SK-MEL-5 (cell line): ENCODE measurements at regions not wholly inside any gene's neighbourhood (a gene's known extent, or its start where the extent isn't known, plus 50 kb on each side); places are given as distances from the start of the nearest gene placed in this dataset.
A peak's percentile ranks its signal among the peaks of the same experiment; 100 is the strongest.

ENCODE experiments used
- DNase-seq: peaks from one replicate; pipeline ENCODE4 v3.0.0-alpha.2; 2016; ENCODE audit warnings: low read depth, low spot score
- in situ Hi-C: cut with HindIII; loops from 2 replicates; pipeline ENCODE4 v1.10.0; 2016; ENCODE audit warnings: low sequenced_read_pairs, high pct_unique_total_duplicates, low pct_unique_long_range_greater_than_20kb

DNA sequence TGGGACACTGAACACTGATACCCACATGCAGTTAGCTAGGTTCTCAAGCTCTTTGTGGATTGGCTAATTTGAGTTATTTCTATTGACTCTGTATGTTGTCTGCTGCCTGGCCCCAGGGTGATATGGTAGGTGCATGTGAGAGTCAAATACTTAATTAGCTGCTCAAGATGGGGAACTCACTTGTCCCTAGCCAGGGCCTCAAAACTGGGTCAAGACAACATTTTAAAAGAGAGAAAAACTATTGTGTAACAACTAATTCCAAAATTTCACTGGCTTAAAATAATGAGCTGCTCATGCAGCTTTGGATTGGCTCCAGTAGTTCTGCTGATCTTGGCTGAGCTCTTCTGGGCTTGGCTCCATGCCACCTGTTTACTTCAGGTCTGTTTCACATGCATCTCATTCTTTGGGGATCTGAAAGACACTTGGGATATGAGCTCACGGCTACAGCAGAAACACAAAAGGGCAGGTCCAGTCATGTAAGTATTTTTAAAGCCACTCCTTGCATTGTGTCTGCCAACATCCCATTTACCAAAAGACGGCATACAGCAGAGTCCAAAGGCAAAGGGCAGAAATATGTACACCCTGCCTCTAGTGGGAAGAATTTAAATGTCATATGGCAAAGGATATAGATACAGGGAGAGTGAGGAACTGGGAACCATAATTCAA, 716.8 kb downstream of the SUCLG1 start:
- in situ Hi-C loops, result no loop called here
- DNase-seq, result no peak

DNA sequence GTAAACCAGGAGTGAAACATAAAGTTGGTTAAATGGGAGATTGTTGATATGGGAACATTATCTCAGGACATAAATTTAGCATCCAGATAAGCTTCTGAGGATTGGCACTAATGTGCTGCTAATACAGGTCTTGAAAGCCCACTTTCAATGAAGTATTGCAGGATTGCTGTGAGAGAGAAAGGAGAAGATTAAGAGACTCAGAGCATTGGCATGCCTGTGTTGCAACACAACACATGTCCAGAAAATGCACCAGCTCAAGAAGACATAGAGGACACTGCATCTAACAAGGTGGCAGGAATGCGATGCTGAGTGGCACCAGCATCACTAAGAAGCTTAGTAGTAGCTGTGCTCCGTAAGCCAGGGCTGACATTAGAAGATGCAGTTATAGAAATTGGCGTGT, 728.9 kb downstream of the SUCLG1 start:
- in situ Hi-C loops, result no loop called here

DNA sequence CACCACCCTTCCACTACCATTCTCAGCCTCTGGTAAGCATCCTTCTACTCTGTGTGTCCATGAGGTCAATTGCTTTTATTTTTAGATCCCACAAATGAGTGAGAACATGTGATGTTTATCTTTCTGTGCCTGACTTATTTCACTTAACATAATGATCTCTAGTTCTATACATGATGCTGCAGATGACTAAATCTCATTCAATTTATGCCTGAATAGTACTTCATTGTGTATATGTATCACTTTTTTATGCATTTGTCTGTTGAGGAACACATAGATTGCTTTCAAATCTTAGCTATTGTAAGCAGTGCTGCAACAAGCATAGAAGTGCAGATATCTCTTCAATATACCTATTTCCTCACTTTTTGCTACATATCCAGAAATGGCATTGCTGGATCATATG, 733.3 kb downstream of the SUCLG1 start:
- in situ Hi-C loops, result no loop called here
- DNase-seq, result peak; percentile 38

More for the DNA sequence above, 728.9 kb downstream of the SUCLG1 start:
- DNase-seq, result no peak

GRCh38 chr2:83705146-83705545, 753.9 kb downstream of the SUCLG1 start:
- DNase-seq, result no peak
- in situ Hi-C loops, result no loop called here

DNA sequence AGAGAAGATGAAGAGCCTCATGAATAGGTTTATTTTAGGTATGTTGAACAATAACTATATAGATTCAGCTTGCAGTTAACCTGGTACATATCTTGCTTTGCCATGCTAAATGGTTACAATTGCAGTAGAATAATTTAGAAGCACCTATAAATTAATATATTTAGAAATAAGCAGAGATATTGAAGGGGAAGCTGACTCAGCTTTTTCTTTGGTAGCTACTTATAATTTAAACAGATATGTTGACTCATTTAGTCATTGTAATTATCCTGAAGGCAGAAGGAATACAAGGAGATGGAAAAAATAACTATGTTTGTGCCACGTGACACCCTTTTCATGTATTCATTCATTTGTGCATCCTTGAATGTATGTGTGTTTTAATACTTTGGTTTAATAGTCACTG, 755.5 kb downstream of the SUCLG1 start:
- no peak for DNase-seq
- in situ Hi-C loops, result no loop called here

- in situ Hi-C loops, result no loop called here
- DNase-seq, result peak; percentile 90
Measured at GRCh38 chr2:83696838-83697237, 762.2 kb downstream of the SUCLG1 start.

GRCh38 chr2:83695530-83695929, 763.5 kb downstream of the SUCLG1 start:
- in situ Hi-C loops, result no loop called here
- no peak for DNase-seq

DNA sequence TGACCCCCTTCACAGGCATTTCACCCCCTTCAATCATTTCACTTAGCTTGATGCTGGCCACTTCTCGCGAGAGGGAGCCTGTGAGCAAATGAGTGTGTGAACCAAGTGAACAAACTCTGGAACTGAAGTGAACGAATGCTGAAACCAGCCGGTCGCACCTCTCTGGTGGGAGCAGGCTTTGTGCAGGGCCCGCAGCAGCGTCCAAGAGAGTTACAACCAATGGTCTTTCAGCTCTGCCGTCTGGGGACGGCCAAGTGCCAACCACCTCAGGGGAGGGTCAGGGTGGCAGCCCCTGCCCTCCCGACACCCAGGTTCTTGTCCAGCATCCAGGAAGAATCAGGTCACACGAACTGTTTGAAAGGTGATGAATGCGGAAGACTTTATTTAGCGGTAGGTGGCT, 764.0 kb downstream of the SUCLG1 start:
- no peak for DNase-seq
- in situ Hi-C loops, result no loop called here

GRCh38 chr2:83689402-83689801, 769.7 kb downstream of the SUCLG1 start:
- in situ Hi-C loops, result no loop called here
- DNase-seq, result no peak

DNA sequence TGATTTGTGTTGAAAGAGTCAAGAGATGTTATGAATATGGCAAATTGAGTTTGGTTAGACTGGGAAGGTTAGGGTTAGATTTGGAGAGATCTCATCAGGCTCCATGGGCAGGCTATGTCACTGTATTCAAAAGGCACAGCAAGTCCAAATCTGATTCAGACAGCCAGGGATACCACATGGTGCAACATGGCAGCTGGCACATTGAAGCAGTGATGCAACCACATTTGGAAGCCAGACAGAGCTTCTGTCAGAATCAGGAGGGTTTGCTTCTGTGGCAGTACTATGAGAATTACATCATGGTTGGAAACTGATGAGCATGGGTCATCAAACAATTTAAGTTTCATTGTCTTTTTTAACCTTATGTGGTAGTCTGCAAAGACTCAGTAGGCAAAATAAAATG, 772.2 kb downstream of the SUCLG1 start:
- in situ Hi-C loops, result no loop called here
- peak; percentile 12 for DNase-seq

DNA sequence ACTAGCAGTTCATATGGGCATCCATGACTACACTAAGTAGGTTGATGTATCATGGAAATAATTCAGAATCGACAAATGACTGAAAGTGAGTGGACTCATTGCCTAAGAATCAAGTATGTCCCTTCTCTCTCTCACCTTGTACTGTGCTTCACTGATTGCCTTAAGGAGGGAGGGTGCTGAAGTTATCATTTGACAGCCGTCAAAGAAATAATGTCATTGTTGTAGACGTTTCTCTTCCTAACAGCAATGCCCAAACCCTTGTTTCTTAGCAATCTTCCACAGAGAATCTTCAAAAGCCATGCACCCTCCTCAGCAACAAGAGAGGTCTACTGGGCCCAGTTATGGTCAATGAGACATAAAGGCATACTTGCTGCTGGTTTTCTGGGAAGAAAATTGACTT, 785.0 kb downstream of the SUCLG1 start:
- no peak for DNase-seq
- in situ Hi-C loops, result no loop called here

DNA sequence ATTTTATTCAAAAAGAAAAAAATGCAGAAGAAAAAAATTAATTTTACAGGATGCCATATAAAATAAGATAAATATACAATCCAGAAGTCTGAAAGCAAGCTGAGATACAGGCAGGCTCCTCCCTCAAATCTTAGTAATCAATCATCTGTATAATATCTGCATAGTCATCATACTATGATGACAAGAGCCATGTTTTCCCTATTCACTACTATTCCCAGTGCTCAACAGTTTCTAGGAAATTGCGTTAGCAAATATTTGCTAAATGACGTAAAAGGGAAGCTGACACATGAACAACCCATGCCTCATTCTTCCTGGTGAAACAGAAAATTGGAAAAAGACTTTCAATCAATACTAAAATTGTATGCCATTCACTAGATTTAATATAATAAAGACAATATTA, 793.2 kb downstream of the SUCLG1 start:
- peak; percentile 58 for DNase-seq
- in situ Hi-C loops, result no loop called here

- in situ Hi-C loops, result no loop called here
- no peak for DNase-seq
Measured at GRCh38 chr2:83665154-83665553, 793.9 kb downstream of the SUCLG1 start.

DNA sequence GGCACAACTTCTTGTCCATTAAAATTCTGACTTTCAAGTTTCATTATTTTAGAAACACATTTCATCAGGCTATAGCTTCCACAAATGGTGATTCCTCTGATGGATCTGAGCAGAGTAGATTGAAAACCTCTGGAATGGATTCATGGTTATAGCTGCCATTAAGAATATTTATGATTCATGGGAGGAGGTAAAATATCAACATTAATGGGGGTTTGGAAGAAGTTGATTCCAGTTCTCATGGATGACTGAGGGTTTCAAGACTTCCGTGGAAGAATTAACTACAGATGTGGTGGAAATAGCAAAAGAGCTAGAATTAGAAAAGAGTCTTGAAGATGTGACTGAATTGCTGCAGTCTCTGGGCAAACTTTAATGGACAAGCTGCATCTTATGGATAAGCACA, 797.4 kb downstream of the SUCLG1 start:
- in situ Hi-C loops, result no loop called here

DNA sequence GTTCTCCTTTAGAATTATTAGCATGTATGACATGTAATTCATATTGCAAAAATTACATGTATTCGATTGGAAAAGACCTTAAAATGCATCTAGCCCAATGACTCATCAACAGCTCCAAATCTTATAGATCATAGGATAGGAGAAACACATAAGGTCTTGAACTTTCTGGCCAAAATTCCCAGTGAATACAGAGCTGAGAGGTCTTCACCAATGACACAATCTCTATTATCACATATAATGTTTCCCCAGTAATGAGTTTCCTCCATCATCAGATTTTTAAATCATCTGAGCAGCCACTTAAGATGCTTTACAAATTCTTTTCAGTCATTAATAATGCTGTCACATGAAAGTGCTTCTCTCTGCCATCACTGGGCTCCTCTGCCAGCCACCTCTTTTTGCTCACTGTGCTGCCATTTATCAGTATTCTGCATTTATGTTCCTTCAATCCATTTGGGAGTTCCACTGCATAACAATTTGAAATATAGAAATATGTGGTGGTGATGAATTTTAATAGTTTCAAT, 804.9 kb downstream of the SUCLG1 start:
- no peak for DNase-seq
- in situ Hi-C loops, result no loop called here

More for the DNA sequence above, 797.4 kb downstream of the SUCLG1 start:
- DNase-seq, result no peak

DNA sequence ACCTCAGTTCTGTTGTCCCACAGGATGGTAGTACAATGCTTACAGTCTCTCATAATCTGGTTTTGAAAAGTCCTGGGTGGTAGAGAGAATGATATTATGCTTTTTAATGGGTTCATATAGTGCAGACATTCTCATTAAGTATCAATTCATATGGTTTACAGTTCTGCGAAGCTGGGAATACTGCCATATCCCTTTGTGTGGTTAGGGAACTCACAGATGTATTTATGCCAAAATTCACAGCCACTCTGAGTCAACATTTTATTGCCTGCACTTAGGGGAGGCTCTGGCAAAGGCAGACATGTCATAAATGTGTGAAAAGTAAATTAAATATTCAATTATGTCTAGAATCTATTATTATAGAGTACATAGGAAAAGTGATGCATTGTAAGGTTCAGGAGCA, 808.2 kb downstream of the SUCLG1 start:
- in situ Hi-C loops, result no loop called here
- no peak for DNase-seq

DNA sequence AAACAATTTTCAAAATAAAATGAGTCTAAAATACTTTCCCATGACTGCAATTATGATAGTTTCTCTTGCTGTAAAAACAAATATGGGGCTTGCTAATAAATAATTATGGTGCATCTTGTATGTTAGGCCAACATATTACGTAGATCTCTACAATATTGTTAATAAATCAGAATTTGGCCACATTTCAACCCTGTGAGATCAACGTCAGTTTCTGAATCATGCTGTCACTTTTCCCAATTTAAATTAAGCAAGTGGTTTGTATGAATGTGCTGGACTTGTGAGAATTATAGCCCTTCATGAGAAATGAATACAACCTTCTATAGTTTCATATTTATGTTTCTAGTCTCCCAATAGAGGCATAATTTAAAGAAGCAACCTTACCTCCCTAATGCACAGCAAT, 808.9 kb downstream of the SUCLG1 start:
- in situ Hi-C loops, result no loop called here

GRCh38 chr2:83640506-83640905, 818.6 kb downstream of the SUCLG1 start:
- in situ Hi-C loops, result no loop called here
- DNase-seq, result no peak

More for the DNA sequence above, 808.9 kb downstream of the SUCLG1 start:
- DNase-seq, result no peak

GRCh38 chr2:83633423-83633822, 825.7 kb downstream of the SUCLG1 start:
- in situ Hi-C loops, result no loop called here
- DNase-seq, result no peak

- in situ Hi-C loops, result no loop called here
- DNase-seq, result no peak
Measured at GRCh38 chr2:83630351-83630750, 828.7 kb downstream of the SUCLG1 start.
